Mucosa of descending colon (tissue), 3 donors: ENCODE measurements at regions not wholly inside any gene's neighbourhood (a gene's known extent, or its start where the extent isn't known, plus 50 kb on each side); places are given as distances from the start of the nearest gene placed in this dataset.

ENCODE experiments used
- ATAC-seq: fragments of 200-7000 bp; cut with Tn5 transposase; one replicate; pipeline ENCODE4 v1.9.1; 2020; ENCODE audit warnings: mild to moderate bottlenecking, moderate library complexity
- DNase-seq, 3 donors: peaks; one replicate each; pipeline ENCODE4 v3.0.0-alpha.2; 2020
- H3K36me3 ChIP-seq: fragments of 200-600 bp; one replicate; pipeline ENCODE4 v1.8.0; 2021; ENCODE audit warnings: low read depth, mild to moderate bottlenecking
- H3K4me1 ChIP-seq: fragments of 200-600 bp; one replicate; pipeline ENCODE4 v1.8.0; 2021; ENCODE audit warnings: low read depth, mild to moderate bottlenecking
- H3K4me3 ChIP-seq: fragments of 200-600 bp; one replicate; pipeline ENCODE4 v1.8.0; 2021; ENCODE audit warnings: mild to moderate bottlenecking
- H3K9me3 ChIP-seq: fragments of 200-600 bp; one replicate; pipeline ENCODE4 v1.8.0; 2021; ENCODE audit warnings: mild to moderate bottlenecking
- intact Hi-C, 2 donors: fragments of 100-400 bp; cut with DNase I in 1 of 2; cut with micrococcal nuclease in 1 of 2; formaldehyde crosslinking; loops; one replicate each; pipeline versions ENCODE4 v1.11.0 to v1.11.1; 2022; cut with DNase I, micrococcal nuclease
- TF ChIP-seq, protein P1 (sequence below): fragments of 200-600 bp; IDR thresholded peaks from one replicate; pipeline ENCODE4 v1.8.0; 2022; ENCODE audit warnings: antibody characterized with exemption, mild to moderate bottlenecking
- donor health status: DM: no; HTN: no; CAD: no; lungs with moderate emphysema.
- donor health status: DM: no; HTN: no; CAD: no.
- donor health status: DM: no; HTN: yes; CAD: no.

DNA sequence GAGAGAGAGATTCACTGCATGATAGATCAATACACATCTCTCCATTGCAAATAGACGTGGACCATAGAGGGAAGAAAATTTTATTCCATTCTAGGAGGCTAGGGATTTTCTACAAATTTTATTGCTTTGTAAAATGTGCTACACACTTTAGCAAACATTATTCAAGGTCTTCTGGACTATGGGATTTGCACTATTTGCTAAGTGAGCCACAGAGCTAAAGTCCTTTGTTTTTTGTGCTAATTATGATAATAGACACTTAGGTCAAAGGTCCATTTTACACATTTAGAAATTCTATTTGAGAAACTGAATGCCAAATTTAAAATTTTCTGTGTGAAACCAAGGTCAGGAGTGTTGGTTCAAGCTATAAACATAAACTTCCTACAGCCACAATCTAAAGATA is 672.3 kb downstream of the LRRC70 start:
- no peak for DNase-seq
- TF ChIP-seq, protein P1, sequence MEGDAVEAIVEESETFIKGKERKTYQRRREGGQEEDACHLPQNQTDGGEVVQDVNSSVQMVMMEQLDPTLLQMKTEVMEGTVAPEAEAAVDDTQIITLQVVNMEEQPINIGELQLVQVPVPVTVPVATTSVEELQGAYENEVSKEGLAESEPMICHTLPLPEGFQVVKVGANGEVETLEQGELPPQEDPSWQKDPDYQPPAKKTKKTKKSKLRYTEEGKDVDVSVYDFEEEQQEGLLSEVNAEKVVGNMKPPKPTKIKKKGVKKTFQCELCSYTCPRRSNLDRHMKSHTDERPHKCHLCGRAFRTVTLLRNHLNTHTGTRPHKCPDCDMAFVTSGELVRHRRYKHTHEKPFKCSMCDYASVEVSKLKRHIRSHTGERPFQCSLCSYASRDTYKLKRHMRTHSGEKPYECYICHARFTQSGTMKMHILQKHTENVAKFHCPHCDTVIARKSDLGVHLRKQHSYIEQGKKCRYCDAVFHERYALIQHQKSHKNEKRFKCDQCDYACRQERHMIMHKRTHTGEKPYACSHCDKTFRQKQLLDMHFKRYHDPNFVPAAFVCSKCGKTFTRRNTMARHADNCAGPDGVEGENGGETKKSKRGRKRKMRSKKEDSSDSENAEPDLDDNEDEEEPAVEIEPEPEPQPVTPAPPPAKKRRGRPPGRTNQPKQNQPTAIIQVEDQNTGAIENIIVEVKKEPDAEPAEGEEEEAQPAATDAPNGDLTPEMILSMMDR, result no peak
- no peak for ATAC-seq

GRCh38 chr5:63249960-63250359 is 671.3 kb downstream of the LRRC70 start:
- no peak for ATAC-seq
- no peak for DNase-seq
- peaks cover 19% of the 10 kb centered on the region for H3K9me3 ChIP-seq
- no peaks in the 10 kb centered on the region for H3K36me3 ChIP-seq
- H3K4me1 ChIP-seq, result no peaks in the 10 kb centered on the region
- no peak overlapping the region for H3K4me3 ChIP-seq
- intact Hi-C loops, result no loop called here
- TF ChIP-seq, protein P1, result no peak

More for the DNA sequence above, 672.3 kb downstream of the LRRC70 start:
- H3K4me3 ChIP-seq, result no peak overlapping the region
- H3K4me1 ChIP-seq, result no peaks in the 10 kb centered on the region
- no peaks in the 10 kb centered on the region for H3K36me3 ChIP-seq
- intact Hi-C loops, result no loop called here
- H3K9me3 ChIP-seq, result peaks cover 21% of the 10 kb centered on the region

DNA sequence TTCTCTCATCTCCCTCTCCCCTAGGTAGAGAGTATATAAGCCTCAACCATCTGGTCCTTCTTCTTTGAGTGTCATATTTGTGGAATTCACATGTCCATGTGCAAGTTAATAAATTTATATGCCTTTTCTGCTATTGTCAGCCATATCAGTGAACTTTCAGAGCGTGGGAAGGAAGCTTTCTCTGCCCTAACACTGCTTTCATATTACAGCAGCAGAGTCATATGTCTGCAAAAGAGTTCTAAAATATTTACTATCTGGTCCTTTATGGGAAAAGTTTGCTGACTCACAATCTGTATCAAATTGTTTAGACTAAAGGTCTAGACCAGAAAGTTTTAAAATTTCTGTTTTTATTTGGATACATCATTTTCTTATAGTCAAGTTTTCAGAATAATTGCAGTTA is 669.0 kb downstream of the LRRC70 start:
- no peak for ATAC-seq
- no peaks in the 10 kb centered on the region for H3K4me1 ChIP-seq
- H3K9me3 ChIP-seq, result peaks cover 17% of the 10 kb centered on the region
- intact Hi-C loops, result no loop called here
- H3K4me3 ChIP-seq, result no peak overlapping the region
- TF ChIP-seq, protein P1, result no peak
- H3K36me3 ChIP-seq, result no peaks in the 10 kb centered on the region
- no peak for DNase-seq

GRCh38 chr5:63245271-63245670 is 666.7 kb downstream of the LRRC70 start:
- DNase-seq (no peak), ATAC-seq (no peak)
- intact Hi-C loops, result no loop called here
- TF ChIP-seq, protein P1, result no peak
- Histone ChIP-seq H3K9me3 (peaks cover 22% of the 10 kb centered on the region), H3K36me3 (no peaks in the 10 kb centered on the region), H3K4me3 (no peak overlapping the region), H3K4me1 (no peaks in the 10 kb centered on the region)

- no peaks in the 10 kb centered on the region for H3K4me1 ChIP-seq
- H3K36me3 ChIP-seq, result no peaks in the 10 kb centered on the region
- ATAC-seq (no peak), DNase-seq (no peak)
- peaks cover 25% of the 10 kb centered on the region for H3K9me3 ChIP-seq
- no peak overlapping the region for H3K4me3 ChIP-seq
- TF ChIP-seq, protein P1, result no peak
- intact Hi-C loops, result no loop called here
Observed at GRCh38 chr5:63240063-63240755, 661.6 kb downstream of the LRRC70 start.

GRCh38 chr5:63233911-63234310 is 655.3 kb downstream of the LRRC70 start:
- Histone ChIP-seq H3K4me3 (no peak overlapping the region), H3K9me3 (peaks cover 16% of the 10 kb centered on the region), H3K36me3 (no peaks in the 10 kb centered on the region), H3K4me1 (no peaks in the 10 kb centered on the region)
- TF ChIP-seq, protein P1, result no peak
- ATAC-seq (no peak), DNase-seq (no peak)
- intact Hi-C loops, result no loop called here
